T-helper 22 cell (primary cell): ENCODE measurements at regions not wholly inside any gene's neighbourhood (a gene's known extent, or its start where the extent isn't known, plus 50 kb on each side); places are given as distances from the start of the nearest gene placed in this dataset.
"Not testable (repeated sequence)": the region's sequence is repeated elsewhere in the genome, so short reads cannot be mapped to it uniquely, and the experiment has no call there.

Source experiments
- DNase-seq: peaks from one replicate; pipeline ENCODE4 v3.0.0-alpha.2; 2020; ENCODE audit warnings: low read depth

- no peak for DNase-seq
Measured at GRCh38 chr17:27065588-27065987, 228.3 kb upstream of the WSB1 start.

GRCh38 chr17:27066315-27066714, 227.6 kb upstream of the WSB1 start:
- no peak for DNase-seq

GRCh38 chr17:27069842-27070508, 223.9 kb upstream of the WSB1 start:
- no peak for DNase-seq

DNA sequence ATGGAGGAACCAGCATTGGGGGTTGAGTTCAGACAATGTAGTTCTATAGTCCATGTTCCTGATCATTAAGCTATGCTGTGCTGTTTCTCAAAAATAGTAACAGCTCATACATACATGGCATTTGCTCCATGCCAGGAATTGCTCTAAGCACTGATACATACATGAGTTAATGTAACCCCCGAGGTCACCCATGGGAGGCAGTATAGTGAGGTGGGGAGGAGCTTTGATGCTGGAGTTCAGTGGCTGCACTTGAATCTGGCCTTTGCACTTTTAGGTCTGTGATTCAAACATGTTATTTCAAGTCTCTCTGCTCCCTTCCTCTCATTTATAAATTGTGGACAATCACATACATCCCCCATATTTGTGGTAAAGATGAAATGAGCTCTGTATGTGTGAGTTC, 223.1 kb upstream of the WSB1 start:
- DNase-seq = no peak

GRCh38 chr17:27072885-27073284, 221.0 kb upstream of the WSB1 start:
- DNase-seq = no peak

DNA sequence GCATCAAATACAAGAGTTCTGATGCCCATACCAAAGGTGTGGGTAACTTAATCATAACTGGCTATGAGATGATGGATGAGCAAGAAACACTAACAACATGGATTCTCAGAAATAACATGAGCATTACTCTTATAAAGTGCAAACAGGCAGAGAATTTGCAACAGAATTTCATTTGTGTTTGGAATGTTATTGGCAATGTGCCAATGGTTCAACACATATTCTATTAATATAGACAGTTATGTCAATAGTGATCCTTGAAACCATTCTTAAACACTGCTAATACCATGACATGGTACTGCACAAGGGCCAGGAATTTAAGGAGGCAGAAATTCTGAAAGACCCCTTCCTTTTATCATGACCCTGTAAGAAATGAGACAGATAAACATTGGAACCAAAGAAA, 217.1 kb upstream of the WSB1 start:
- no peak for DNase-seq

DNA sequence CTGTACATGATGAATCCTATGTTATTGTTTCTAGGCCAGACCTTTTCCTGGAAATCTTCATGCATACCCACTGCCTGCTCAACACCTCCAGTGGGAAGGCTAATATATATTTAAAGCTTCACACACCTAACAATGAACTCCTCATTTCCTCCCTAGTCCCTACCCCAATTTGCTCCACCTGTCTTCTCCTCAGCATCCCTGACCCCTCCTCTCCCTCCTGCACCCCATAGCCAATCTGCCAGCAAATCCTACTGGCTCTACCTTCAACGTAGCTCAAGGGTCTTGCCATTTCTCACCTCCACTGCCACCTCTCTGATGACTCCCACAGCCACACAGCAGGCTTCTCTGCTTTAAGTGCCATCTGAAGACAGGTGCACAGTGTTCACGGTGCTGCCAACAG, 215.6 kb upstream of the WSB1 start:
- DNase-seq = no peak

DNA sequence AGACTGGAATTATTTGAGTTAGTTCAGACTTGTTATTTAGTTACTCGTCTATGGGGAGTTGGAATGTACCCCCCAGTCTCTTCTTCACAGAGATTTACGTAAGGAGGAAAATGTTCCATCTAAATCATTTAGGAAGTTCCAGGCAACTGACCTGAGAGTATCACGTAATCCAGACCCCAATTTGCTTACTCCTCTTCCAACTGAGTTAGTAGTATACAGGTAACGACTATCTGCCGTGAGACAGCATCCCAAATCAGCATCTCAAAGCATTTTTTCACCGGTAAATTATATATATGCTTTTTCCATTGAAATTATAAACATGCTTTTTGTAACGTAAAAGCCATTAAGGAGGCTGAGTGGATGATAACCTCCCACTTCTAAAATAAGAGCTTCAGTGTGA, 214.3 kb upstream of the WSB1 start:
- DNase-seq = no peak

GRCh38 chr17:27081002-27081638, 212.8 kb upstream of the WSB1 start:
- no peak for DNase-seq

- DNase-seq = no peak
Measured at GRCh38 chr17:27082023-27082774, 211.7 kb upstream of the WSB1 start.

GRCh38 chr17:27082775-27083154, 211.1 kb upstream of the WSB1 start:
- DNase-seq = no peak

DNA sequence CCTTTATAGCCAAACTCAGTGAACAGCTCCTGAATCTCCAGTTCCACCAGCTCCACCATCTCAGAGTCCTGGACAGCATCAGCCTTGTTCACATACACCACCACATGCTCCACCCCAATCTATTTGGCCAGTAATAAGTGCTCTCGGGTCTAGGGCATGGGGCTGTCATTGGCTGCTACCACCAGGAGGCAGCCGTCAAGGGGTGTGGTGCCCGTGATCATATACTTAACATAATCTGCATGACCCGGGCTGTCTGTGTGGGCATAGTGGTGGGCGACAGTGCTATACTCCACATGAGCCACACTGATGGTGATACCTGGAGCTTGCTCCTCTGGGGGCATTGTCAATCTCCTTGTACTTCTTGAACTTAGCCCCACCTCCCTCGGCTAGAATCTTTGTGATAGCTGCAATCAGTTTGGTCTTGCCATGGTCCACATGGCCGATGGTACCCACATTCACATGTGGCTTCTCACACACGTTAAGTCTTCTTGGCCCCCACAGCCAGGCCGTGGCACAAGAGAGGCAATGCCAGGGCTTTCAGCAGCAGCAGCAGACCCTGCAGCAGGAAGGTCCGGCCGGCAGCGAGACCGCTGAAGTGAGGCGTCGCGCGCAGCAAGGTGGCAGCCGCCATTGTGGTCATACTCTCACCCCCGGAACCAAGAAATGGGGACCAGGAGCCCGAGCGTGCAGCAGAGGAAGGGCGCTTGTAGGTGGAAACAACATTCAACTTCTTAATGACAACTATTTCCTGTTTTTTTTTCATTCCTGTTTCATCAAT, 210.3 kb upstream of the WSB1 start:
- no peak for DNase-seq

- DNase-seq = no peak
Measured at GRCh38 chr17:27085517-27085916, 208.4 kb upstream of the WSB1 start.

- no peak for DNase-seq
Measured at GRCh38 chr17:27086526-27086925, 207.4 kb upstream of the WSB1 start.

DNA sequence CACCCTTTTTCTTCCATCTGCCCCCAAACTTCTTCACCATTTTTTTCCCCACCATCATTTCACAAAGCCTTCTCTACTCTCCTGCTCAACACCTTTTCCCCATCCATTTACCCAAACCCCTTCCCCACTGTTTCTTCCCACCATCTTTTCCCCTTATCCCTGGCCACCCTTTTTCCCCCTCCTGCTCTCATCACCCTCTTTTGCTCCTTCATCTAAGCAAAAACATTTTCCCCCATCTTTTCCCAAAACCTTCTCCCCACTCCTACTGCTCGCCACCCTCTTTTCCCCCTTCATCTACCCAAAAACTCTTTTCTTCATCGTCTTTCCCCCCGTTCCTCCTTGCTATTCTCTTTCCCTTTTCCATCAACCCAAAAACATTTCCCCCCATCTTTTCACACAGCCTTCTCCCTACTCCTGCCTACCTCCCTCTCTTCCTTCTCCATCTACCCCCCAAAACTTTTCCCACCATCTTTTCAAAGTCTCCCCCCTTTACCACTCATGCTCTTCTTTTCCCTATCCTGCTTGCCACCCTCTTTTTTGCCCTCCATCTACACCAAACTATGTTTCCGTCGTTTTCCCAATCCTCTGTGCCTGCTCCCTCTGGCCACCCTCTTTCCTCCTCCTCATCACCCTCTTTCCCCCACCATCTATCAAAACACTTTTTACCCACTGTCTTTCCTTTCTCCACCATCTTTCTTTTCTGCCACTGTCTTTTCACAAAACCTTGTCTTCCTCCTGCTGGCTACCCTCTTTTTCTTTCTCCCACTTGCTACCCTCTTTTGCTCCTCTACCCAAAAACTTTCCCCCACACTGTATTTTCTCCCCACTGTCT, 205.8 kb upstream of the WSB1 start:
- no peak for DNase-seq

GRCh38 chr17:27088767-27089078, 205.2 kb upstream of the WSB1 start:
- DNase-seq = no peak

DNA sequence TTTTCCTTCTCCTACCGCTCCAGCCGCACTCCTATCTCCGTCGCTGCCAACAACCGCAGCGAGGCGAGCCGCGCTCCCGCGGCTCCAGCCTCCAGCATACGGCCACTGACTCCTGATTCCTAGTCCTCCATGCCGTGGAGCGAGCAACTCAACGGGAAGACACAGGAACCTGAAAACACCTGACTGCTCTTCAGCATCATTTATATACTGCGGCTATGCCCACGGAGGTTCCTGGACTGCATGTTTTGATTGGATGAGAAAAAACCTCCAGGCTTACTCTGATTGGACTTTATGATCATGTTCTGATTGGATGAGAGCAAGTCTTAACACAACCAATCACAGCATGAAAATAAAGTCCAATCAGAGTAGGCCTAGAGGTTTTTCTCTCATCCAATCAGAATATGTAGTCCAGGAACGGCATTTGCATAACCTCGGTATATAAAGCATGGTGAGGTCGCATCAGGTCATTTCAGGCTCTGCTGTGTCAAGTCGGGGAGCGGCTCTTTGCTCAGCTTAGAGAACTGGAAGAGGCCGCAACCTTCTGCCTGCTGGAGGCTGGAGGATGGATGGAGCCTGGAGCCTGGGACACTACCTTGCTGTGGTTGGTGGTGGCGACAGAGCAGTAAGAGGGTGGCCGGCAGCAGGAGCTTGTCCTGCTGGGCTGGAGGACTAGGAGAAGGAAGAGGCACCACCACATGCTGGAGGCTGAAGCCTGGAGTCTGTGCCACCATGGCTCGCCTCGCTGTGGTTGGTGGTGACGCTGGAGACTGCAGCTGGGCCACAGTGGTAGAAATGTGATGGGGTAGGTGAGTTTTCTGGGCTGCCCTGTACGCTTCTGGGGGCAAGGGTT, 204.6 kb upstream of the WSB1 start:
- DNase-seq = not testable (repeated sequence)

GRCh38 chr17:27089929-27090247, 204.0 kb upstream of the WSB1 start:
- no peak for DNase-seq

GRCh38 chr17:27090450-27091042, 203.4 kb upstream of the WSB1 start:
- not testable (repeated sequence) for DNase-seq

DNA sequence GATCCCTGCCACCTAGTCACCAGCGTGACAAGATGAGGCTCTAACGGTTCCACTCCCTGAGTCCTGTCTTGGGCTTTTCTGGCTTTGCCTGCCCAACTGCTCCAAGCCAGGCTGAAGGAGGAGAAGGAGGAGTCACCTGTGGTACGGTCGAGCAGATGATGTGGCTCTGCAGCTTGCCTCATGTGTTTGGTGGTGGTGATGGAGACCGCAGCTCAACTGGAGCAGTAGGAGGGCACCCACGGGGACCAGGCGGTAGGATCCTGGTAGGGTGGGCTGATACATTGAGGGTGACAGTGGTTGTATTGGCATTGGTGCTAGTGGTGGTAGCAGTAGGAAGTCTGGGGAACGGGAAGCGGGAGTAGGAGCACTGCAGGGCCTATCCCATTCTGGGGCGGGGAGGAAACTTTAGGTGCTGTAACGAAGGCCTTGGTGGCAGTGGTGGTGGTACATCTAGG, 202.8 kb upstream of the WSB1 start:
- no peak for DNase-seq

GRCh38 chr17:27094179-27094578, 199.7 kb upstream of the WSB1 start:
- DNase-seq = not testable (repeated sequence)
